Loucy (cell line): ENCODE measurements at regions not wholly inside any gene's neighbourhood (a gene's known extent, or its start where the extent isn't known, plus 50 kb on each side); places are given as distances from the start of the nearest gene placed in this dataset.

Experiments used
- CTCF ChIP-seq: fragments of 200-600 bp; sonication (generic); conservative IDR thresholded peaks from 2 replicates; pipeline ENCODE4 v1.5.1; 2014; ENCODE audit warnings: mild to moderate bottlenecking, antibody characterized with exemption, low read length
- EZH2phosphoT487 ChIP-seq: fragments of 200-600 bp; IDR thresholded peaks from 2 replicates; pipeline ENCODE4 v1.6.1; 2018; ENCODE audit warnings: antibody characterized with exemption, mild to moderate bottlenecking, moderate library complexity, borderline replicate concordance

GRCh38 chr6:69601132-69601531 is 195.7 kb downstream of the LMBRD1 start:
- TF ChIP-seq CTCF = no peak
- TF ChIP-seq EZH2phosphoT487 = no peak
